CD14-positive monocyte (primary cell): ENCODE measurements at regions not wholly inside any gene's neighbourhood (a gene's known extent, or its start where the extent isn't known, plus 50 kb on each side); places are given as distances from the start of the nearest gene placed in this dataset.

Experiments used
- DNase-seq, 3 donors: peaks; one replicate each; pipeline ENCODE4 v3.0.0-alpha.2; 2011 to 2022
- H2AFZ ChIP-seq: 2 replicates; pipeline ENCODE4 v1.6.0; 2012; ENCODE audit warnings: mild to moderate bottlenecking, low read depth, low read length, inconsistent platforms; ENCODE audit not compliant: insufficient read depth, poor library complexity, severe bottlenecking
- H3K27ac ChIP-seq, 2 donors: 1 replicate in 1 of 2; 2 replicates in 1 of 2; pipeline ENCODE4 v1.5.1; 2012 to 2013; ENCODE audit warnings: low read length in 2 of 2, control low read depth in 1 of 2, inconsistent platforms in 1 of 2, low read depth in 1 of 2, mild to moderate bottlenecking in 1 of 2
- H3K27me3 ChIP-seq, 2 donors: one replicate each; pipeline versions ENCODE4 v1.6.0 to v1.6.1; 2011 to 2013; ENCODE audit warnings: low read length in 2 of 2; ENCODE audit not compliant: control insufficient read depth in 2 of 2, insufficient read depth in 2 of 2
- H3K36me3 ChIP-seq, 2 donors: replicated peaks in 1 of 2; 1 replicate in 1 of 2; 2 replicates in 1 of 2; pipeline versions ENCODE4 v1.5.1 to v1.6.1; 2012 to 2013; ENCODE audit warnings: low read length in 2 of 2, control low read depth in 1 of 2, inconsistent platforms in 1 of 2, mild to moderate bottlenecking in 1 of 2; ENCODE audit not compliant: insufficient read depth in 2 of 2, control insufficient read depth in 1 of 2
- H3K4me1 ChIP-seq, 2 donors: 1 replicate in 1 of 2; 2 replicates in 1 of 2; pipeline versions ENCODE4 v1.5.1 to v1.6.1; 2012 to 2013; ENCODE audit warnings: low read length in 2 of 2, control low read depth in 1 of 2, inconsistent platforms in 1 of 2, mild to moderate bottlenecking in 1 of 2, moderate library complexity in 1 of 2; ENCODE audit not compliant: insufficient read depth in 2 of 2, control insufficient read depth in 1 of 2
- H3K4me2 ChIP-seq: replicated peaks from 2 replicates; pipeline ENCODE3; 2012; ENCODE audit warnings: low read length, moderate library complexity, mild to moderate bottlenecking; ENCODE audit not compliant: poor library complexity, severe bottlenecking; ENCODE audit errors: extremely low read depth
- H3K4me3 ChIP-seq, 3 experiments: fragments of 200-600 bp in 1 of 3; sonication (generic) in 1 of 3; replicated peaks in 1 of 3; 1 replicate in 2 of 3; 2 replicates in 1 of 3; pipeline ENCODE4 v1.5.1; 2011 to 2013; ENCODE audit warnings: low read length in 3 of 3, mild to moderate bottlenecking in 3 of 3, control low read depth in 2 of 3, low read depth in 2 of 3, inconsistent platforms in 1 of 3, moderate library complexity in 1 of 3
- H3K79me2 ChIP-seq: 2 replicates; pipeline ENCODE4 v1.6.0; 2012; ENCODE audit warnings: mild to moderate bottlenecking, control low read depth, inconsistent platforms, low read length, moderate library complexity; ENCODE audit not compliant: insufficient read depth
- H3K9ac ChIP-seq: 2 replicates; pipeline ENCODE4 v1.6.0; 2017; ENCODE audit warnings: low read length, mild to moderate bottlenecking; ENCODE audit not compliant: insufficient read depth, poor library complexity, severe bottlenecking
- H3K9me3 ChIP-seq, 2 donors: replicated peaks in 1 of 2; 1 replicate in 1 of 2; 2 replicates in 1 of 2; pipeline versions ENCODE4 v1.5.1 to v1.6.1; 2012 to 2013; ENCODE audit warnings: low read length in 2 of 2, control low read depth in 1 of 2; ENCODE audit not compliant: control insufficient read depth in 1 of 2, insufficient read depth in 1 of 2
- H4K20me1 ChIP-seq: 2 replicates; pipeline ENCODE4 v1.6.0; 2012; ENCODE audit warnings: mild to moderate bottlenecking, low read length, control low read depth, moderate library complexity; ENCODE audit not compliant: insufficient read depth
- H3K27ac Mint-ChIP-seq, 7 donors: one replicate each; pipeline ENCODE4 v1.8.0; 2020; ENCODE audit warnings: mild to moderate bottlenecking in 7 of 7, mixed read lengths in 7 of 7, moderate library complexity in 6 of 7, inconsistent platforms in 2 of 7
- H3K27me3 Mint-ChIP-seq, 3 donors: one replicate each; pipeline ENCODE4 v1.8.0; 2021 to 2022; ENCODE audit warnings: low read depth in 3 of 3, mild to moderate bottlenecking in 3 of 3, mixed read lengths in 3 of 3, moderate library complexity in 3 of 3, inconsistent platforms in 1 of 3
- H3K36me3 Mint-ChIP-seq, 2 donors: one replicate each; pipeline ENCODE4 v1.8.0; 2020; ENCODE audit warnings: mixed read lengths in 2 of 2, inconsistent platforms in 1 of 2, mild to moderate bottlenecking in 1 of 2
- H3K4me1 Mint-ChIP-seq: one replicate; pipeline ENCODE4 v1.8.0; 2020; ENCODE audit warnings: mild to moderate bottlenecking, mixed read lengths
- H3K4me3 Mint-ChIP-seq, 2 donors: one replicate each; pipeline ENCODE4 v1.8.0; 2020; ENCODE audit warnings: mild to moderate bottlenecking in 2 of 2, mixed read lengths in 2 of 2, moderate library complexity in 1 of 2
- H3K9me3 Mint-ChIP-seq, 7 donors: one replicate each; pipeline ENCODE4 v1.8.0; 2020 to 2022; ENCODE audit warnings: mixed read lengths in 7 of 7, mild to moderate bottlenecking in 6 of 7, moderate library complexity in 6 of 7, inconsistent platforms in 2 of 7
- WGBS: methylation state at CpG from one replicate; pipeline ENCODE4 v1.1.5; 2013; ENCODE audit warnings: missing lambda C conversion rate; ENCODE audit not compliant: insufficient coverage; 5-methylcytosine and 5-hydroxymethylcytosine counted together
- intact Hi-C, 2 donors: fragments of 100-400 bp; cut with micrococcal nuclease; formaldehyde crosslinking; loops; one replicate each; pipeline versions ENCODE4 v1.15.0 to v1.15.1; 2023
- TF ChIP-seq, protein P1 (sequence below): fragments of 200-600 bp; IDR thresholded peaks from one replicate; pipeline ENCODE4 v1.8.0; 2022; ENCODE audit warnings: antibody characterized with exemption, mild to moderate bottlenecking

DNA sequence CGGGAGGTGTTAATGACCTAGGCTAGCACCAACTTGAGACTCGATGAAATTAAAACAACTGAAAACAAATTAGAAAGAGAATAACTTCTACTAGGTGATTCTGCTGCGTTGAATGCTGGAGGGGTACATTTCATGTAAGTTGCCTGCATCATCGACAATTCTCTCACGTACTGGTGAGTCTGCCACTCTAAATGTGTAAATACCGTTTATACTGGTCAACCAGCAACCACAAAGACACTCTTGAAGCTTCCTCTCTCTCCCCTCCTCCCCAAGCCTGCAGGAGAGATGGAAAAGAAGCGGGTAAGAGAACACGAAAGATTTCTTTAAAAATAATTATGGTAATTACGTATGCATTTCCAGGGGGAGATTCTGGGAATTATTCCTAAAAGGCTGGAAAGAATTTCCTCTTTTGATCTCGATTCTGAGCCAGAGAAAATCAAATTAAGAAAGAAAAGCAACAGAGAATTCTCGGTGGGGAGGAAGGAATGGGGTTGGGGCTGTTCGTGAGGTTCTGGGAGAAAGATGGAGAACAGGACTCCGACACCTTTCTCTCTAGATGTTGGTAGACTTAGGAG is 68.6 kb upstream of the MRTFB start:
- Histone ChIP-seq H3K9ac (no peak overlapping the region), H3K27me3 (no peaks in the 10 kb centered on the region), H3K36me3 (no peaks in the 10 kb centered on the region), H3K27ac (peak overlapping the region in 1 of 2 donors; percentile 20), H4K20me1 (no peaks in the 10 kb centered on the region), H3K4me1 (peaks cover 22 to 35% of the 10 kb centered on the region in 2 donors), H3K4me3 (peak overlapping the region in 1 of 3 experiments; percentile 50), H2AFZ (peak overlapping the region; percentile 65), H3K4me2 (peak overlapping the region; percentile 66), H3K9me3 (no peaks in the 10 kb centered on the region), H3K79me2 (no peaks in the 10 kb centered on the region)
- TF ChIP-seq, protein P1, sequence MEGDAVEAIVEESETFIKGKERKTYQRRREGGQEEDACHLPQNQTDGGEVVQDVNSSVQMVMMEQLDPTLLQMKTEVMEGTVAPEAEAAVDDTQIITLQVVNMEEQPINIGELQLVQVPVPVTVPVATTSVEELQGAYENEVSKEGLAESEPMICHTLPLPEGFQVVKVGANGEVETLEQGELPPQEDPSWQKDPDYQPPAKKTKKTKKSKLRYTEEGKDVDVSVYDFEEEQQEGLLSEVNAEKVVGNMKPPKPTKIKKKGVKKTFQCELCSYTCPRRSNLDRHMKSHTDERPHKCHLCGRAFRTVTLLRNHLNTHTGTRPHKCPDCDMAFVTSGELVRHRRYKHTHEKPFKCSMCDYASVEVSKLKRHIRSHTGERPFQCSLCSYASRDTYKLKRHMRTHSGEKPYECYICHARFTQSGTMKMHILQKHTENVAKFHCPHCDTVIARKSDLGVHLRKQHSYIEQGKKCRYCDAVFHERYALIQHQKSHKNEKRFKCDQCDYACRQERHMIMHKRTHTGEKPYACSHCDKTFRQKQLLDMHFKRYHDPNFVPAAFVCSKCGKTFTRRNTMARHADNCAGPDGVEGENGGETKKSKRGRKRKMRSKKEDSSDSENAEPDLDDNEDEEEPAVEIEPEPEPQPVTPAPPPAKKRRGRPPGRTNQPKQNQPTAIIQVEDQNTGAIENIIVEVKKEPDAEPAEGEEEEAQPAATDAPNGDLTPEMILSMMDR: no peak
- intact Hi-C loops: no loop called here
- peaks cover 7 to 11% (median 10%) of the 10 kb centered on the region in 3 donors for H3K27me3 Mint-ChIP-seq
- H3K27ac Mint-ChIP-seq: peak overlapping the region in 2 of 7 donors; percentile 0 to 17
- no peaks in the 10 kb centered on the region for H3K36me3 Mint-ChIP-seq
- 71% methylated on average over 3 of the region's 13 CpGs for WGBS
- DNase-seq: no peak
- H3K4me3 Mint-ChIP-seq: peak overlapping the region in 1 of 2 donors; percentile 82
- H3K4me1 Mint-ChIP-seq: peaks cover 27% of the 10 kb centered on the region
- H3K9me3 Mint-ChIP-seq: no peaks in the 10 kb centered on the region

DNA sequence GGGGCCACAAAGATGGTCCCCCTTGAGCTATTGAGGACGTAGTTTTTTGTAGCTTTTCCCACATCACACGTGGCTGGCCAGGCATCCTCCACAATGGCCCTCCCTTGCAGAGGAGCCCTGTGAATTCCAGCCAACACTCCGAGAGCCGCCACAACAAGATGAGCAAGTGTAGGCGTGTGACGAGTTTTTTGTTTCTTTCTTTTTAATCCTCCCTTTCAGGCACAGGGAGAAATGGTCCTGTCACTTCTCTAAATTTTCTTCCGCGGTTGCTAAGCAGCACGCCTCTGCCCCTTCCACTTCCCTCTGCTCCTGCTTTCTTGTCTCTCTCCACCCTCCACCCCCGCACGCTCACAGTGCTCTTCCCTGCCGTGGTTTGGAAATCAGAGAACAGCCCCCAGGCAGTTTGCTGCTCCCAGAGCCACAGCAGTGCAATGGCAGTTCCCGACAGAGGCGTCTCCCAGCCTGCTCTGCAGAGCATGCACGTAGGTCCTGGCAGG is 68.0 kb upstream of the MRTFB start:
- Mint-ChIP-seq H3K9me3 (no peaks in the 10 kb centered on the region), H3K4me3 (peak overlapping the region; percentile 56 to 82), H3K27me3 (peaks cover 7 to 14% (median 11%) of the 10 kb centered on the region in 3 donors), H3K27ac (peak overlapping the region; percentile 0 to 89 (median 74)), H3K4me1 (peaks cover 25% of the 10 kb centered on the region), H3K36me3 (no peaks in the 10 kb centered on the region)
- Histone ChIP-seq H3K4me2 (peak overlapping the region; percentile 66), H3K9ac (no peak overlapping the region), H2AFZ (peak overlapping the region; percentile 65), H3K4me1 (peaks cover 22 to 35% of the 10 kb centered on the region in 2 donors), H3K79me2 (no peaks in the 10 kb centered on the region), H3K27me3 (no peaks in the 10 kb centered on the region), H4K20me1 (no peaks in the 10 kb centered on the region), H3K4me3 (peak overlapping the region in 1 of 3 experiments; percentile 50), H3K9me3 (no peaks in the 10 kb centered on the region), H3K27ac (peak overlapping the region in 1 of 2 donors; percentile 20), H3K36me3 (no peaks in the 10 kb centered on the region)
- intact Hi-C loops: no loop called here
- DNase-seq: peak; percentile 20 to 45 (median 33)
- WGBS: 5% methylated on average over 11 of the region's 15 CpGs
- TF ChIP-seq, protein P1: no peak
